Prostate gland (tissue), 2 donors: ENCODE measurements at regions not wholly inside any gene's neighbourhood (a gene's known extent, or its start where the extent isn't known, plus 50 kb on each side); places are given as distances from the start of the nearest gene placed in this dataset.

ENCODE experiments used
- DNase-seq: peaks from one replicate; pipeline ENCODE4 v3.0.0-alpha.2; 2019; ENCODE audit warnings: low spot score
- H3K27ac ChIP-seq, 2 donors: fragments of 200-600 bp; sonication (generic); 2 replicates each; pipeline ENCODE4 v1.5.1; 2017 to 2019
- H3K27me3 ChIP-seq: fragments of 200-600 bp; sonication (generic); replicated peaks from 2 replicates; pipeline ENCODE4 v1.5.1; 2019; ENCODE audit not compliant: insufficient read depth
- H3K36me3 ChIP-seq, 2 donors: fragments of 200-600 bp; sonication (generic); 1 replicate in 1 of 2; 2 replicates in 1 of 2; pipeline versions ENCODE4 v1.5.1 to v1.8.1; 2017 to 2019
- H3K4me1 ChIP-seq: fragments of 200-600 bp; sonication (generic); replicated peaks from 2 replicates; pipeline ENCODE4 v1.5.1; 2019
- H3K4me3 ChIP-seq, 2 donors: fragments of 200-600 bp; sonication (generic); 2 replicates each; pipeline ENCODE4 v1.5.1; 2017 to 2019
- H3K9me3 ChIP-seq: fragments of 200-600 bp; sonication (generic); 2 replicates; pipeline ENCODE4 v1.5.1; 2017
- CTCF ChIP-seq, 4 experiments: fragments of 200-600 bp in 2 of 4; fragments of 450-650 bp in 2 of 4; sonication (generic) in 2 of 4; IDR thresholded peaks; 1 replicate in 3 of 4; 2 replicates in 1 of 4; pipeline ENCODE4 v1.5.1; 2016 to 2019; ENCODE audit warnings: antibody characterized with exemption in 4 of 4, mild to moderate bottlenecking in 2 of 4, moderate library complexity in 2 of 4
- POLR2A ChIP-seq: fragments of 450-650 bp; IDR thresholded peaks from one replicate; pipeline ENCODE4 v1.6.1; 2016; ENCODE audit warnings: antibody characterized with exemption, mild to moderate bottlenecking
- POLR2AphosphoS5 ChIP-seq: sonication (generic); formaldehyde crosslinking; IDR thresholded peaks from one replicate; pipeline ENCODE4 v1.6.1; 2017; ENCODE audit warnings: antibody characterized with exemption
- WGBS: methylation state at CpG from one replicate; pipeline ENCODE4 v1.1.5; 2018; 5-methylcytosine and 5-hydroxymethylcytosine counted together
- intact Hi-C: fragments of 100-400 bp; cut with DNase I; formaldehyde crosslinking; loops from one replicate; pipeline ENCODE4 v1.14.2; 2022

GRCh38 chr18:39380866-39381265 lies 1815.3 kb upstream of the CELF4 start:
- no peak overlapping the region for H3K4me3 ChIP-seq
- intact Hi-C loops = no loop called here
- no peaks in the 10 kb centered on the region for H3K4me1 ChIP-seq
- no peaks in the 10 kb centered on the region for H3K27me3 ChIP-seq
- no peaks in the 10 kb centered on the region for H3K36me3 ChIP-seq
- no peaks in the 10 kb centered on the region for H3K9me3 ChIP-seq
- TF ChIP-seq CTCF (IDR thresholded peaks at IDR 0.05) (no peak), POLR2A (no peak)
- no peak overlapping the region for H3K27ac ChIP-seq
- 60% methylated on average over 9 of the region's 9 CpGs for WGBS
- DNase-seq = no peak

- intact Hi-C loops = no loop called here
- Histone ChIP-seq H3K9me3 (no peaks in the 10 kb centered on the region), H3K27ac (no peak overlapping the region), H3K4me1 (no peaks in the 10 kb centered on the region), H3K36me3 (no peaks in the 10 kb centered on the region), H3K4me3 (no peak overlapping the region), H3K27me3 (no peaks in the 10 kb centered on the region)
- no peak for TF ChIP-seq CTCF (IDR thresholded peaks at IDR 0.05)
- no peak for TF ChIP-seq POLR2AphosphoS5
- no peak for TF ChIP-seq POLR2A
- DNase-seq = no peak
- WGBS = 62% methylated on average over 3 of the region's 3 CpGs
These were observed 1814.7 kb upstream of the CELF4 start for GRCh38 chr18:39380186-39380725.

GRCh38 chr18:39375066-39375465 lies 1809.5 kb upstream of the CELF4 start:
- intact Hi-C loops = no loop called here
- 49% methylated on average over 2 of the region's 2 CpGs for WGBS
- no peak for DNase-seq
- Histone ChIP-seq H3K27ac (no peak overlapping the region), H3K9me3 (no peaks in the 10 kb centered on the region), H3K4me3 (no peak overlapping the region), H3K27me3 (no peaks in the 10 kb centered on the region), H3K4me1 (no peaks in the 10 kb centered on the region), H3K36me3 (no peaks in the 10 kb centered on the region)
- TF ChIP-seq POLR2A (no peak), CTCF (IDR thresholded peaks at IDR 0.05) (no peak), POLR2AphosphoS5 (no peak)

GRCh38 chr18:39371996-39372395 lies 1806.4 kb upstream of the CELF4 start:
- Histone ChIP-seq H3K4me3 (no peak overlapping the region), H3K27me3 (no peaks in the 10 kb centered on the region), H3K9me3 (no peaks in the 10 kb centered on the region), H3K36me3 (no peaks in the 10 kb centered on the region), H3K4me1 (no peaks in the 10 kb centered on the region), H3K27ac (no peak overlapping the region)
- no peak for DNase-seq
- intact Hi-C loops = no loop called here
- 100% methylated on average over 1 of the region's 1 CpG for WGBS
- no peak for TF ChIP-seq CTCF (IDR thresholded peaks at IDR 0.05)
- TF ChIP-seq POLR2AphosphoS5 = no peak
- no peak for TF ChIP-seq POLR2A

- 48% methylated on average over 1 of the region's 1 CpG for WGBS
- no peak for DNase-seq
These were observed 1801.1 kb upstream of the CELF4 start for GRCh38 chr18:39366656-39367055.

More at GRCh38 chr18:39366656-39367055, 1801.1 kb upstream of the CELF4 start:
- H3K4me1 ChIP-seq = no peaks in the 10 kb centered on the region
- no peaks in the 10 kb centered on the region for H3K27me3 ChIP-seq
- H3K27ac ChIP-seq = no peak overlapping the region
- no peak for TF ChIP-seq CTCF (IDR thresholded peaks at IDR 0.05)
- TF ChIP-seq POLR2AphosphoS5 = no peak
- intact Hi-C loops = no loop called here
- no peak overlapping the region for H3K4me3 ChIP-seq
- H3K36me3 ChIP-seq = no peaks in the 10 kb centered on the region
- no peaks in the 10 kb centered on the region for H3K9me3 ChIP-seq
